Right ventricle myocardium inferior (tissue), 1 donor: ENCODE measurements at regions not wholly inside any gene's neighbourhood (a gene's known extent, or its start where the extent isn't known, plus 50 kb on each side); places are given as distances from the start of the nearest gene placed in this dataset.
A peak's percentile ranks its signal among the peaks of the same experiment; 100 is the strongest.

Experiments
- ATAC-seq: fragments of 200-7000 bp; cut with Tn5 transposase; one replicate; pipeline ENCODE4 v1.9.1; 2020; ENCODE audit warnings: mild to moderate bottlenecking, moderate library complexity
- DNase-seq: peaks from one replicate; pipeline ENCODE4 v3.0.0; 2021; ENCODE audit errors: missing footprints
- intact Hi-C: fragments of 100-400 bp; cut with DNase I; formaldehyde crosslinking; loops from one replicate; pipeline ENCODE4 v1.11.0; 2022
- donor health status: DM: no; HTN: yes; CAD: no; lungs with severe emphysema.

DNA sequence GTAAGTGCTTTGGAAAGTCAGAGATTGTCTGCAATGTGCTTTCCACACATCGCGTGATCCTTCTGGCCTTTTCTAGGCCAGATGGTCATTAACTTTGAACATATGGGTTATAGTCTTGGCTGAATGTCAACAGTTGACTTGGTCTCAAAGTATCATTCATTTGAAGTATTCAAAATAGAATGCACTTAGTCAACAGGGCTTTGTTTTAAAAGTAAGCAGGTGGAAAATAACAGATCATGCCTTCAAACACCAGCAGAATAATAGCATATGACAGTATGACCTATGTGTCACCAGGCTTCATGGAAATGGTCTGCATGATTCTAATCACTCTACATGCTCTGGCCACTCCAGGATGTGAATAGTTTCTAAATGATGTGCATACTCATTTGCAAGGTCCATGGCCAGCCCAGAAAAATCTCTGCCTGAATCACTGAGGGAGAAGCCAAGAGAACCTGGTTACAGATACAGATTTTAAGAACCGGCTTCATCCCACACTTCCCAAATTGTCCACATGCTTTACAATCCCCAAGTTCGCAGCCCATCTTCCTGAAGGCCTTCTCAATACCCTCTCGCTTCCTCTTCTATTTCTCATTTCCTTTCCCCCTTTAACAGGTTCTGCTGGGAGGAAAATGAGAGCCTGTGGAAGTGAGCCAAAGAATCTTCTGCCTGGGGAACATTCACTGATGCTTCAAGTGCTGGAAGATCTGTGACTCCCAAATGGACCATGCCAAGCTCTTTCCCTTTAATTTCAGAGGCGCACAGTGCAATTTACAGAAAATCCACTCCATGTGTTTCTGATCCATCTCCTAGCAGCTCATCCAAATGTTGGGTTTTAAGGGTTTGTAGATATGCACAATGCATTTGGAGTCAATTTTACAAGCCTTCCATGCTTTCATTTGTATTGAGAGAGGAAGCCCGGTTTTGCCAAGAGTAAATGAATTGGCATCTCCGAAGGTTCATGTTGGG, 122.8 kb upstream of the GDF10 start:
- DNase-seq (no peak), ATAC-seq (no peak)
- intact Hi-C loops: no loop called here

DNA sequence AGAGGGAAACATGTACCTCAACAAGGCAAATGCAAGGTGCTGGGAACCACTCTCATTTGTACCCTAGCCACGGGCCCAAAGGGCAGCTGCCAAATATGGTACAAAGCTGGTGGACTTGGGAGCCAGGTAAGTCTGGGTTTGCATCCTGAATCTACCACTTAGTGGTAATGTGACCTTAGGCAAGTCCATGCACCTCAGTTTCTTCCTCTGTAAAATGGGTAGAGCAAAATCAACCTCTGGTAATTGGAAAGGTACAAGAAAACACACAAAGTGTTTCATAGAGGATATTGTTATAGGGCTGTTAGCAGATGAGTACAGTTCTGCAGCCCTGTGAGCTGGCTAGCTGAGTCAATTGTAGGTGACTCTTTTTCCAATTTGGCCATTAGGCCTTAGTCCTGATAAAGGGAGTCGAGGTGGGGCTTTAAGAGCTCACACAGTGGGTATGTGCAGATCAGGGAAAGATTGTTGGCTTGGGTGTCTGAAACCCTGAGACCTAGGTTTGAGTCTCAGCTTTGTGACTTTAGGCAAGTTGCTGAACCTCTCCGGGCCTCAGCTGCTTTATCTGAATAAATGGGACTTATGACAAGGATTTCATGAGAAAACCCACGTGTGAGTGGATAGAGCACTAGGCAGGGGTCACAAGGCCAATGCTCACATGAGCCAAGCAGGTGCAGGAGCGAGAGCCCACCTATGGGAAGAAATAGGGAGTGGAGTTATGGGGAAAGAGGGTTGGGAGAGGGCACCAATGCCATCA, 121.3 kb upstream of the GDF10 start:
- no peak for ATAC-seq
- no peak for DNase-seq
- intact Hi-C loops: no loop called here

DNA sequence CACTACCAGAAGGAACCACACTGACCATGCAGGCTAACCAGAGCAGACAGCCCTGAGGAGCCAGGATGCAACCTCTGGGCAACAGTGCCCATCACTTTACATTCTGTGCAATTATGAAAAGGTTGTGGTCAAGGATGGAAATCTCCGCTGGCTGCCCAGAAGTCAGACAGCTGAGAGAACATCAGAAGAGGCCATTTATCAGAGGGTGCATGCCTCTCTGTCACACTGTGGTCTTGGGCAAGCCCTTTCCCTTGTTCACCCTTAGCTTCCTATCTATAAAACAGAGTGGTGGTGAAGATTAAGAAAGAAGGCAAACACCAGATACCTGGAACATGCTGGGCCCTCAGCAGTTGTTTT, 120.7 kb upstream of the GDF10 start:
- ATAC-seq (no peak), DNase-seq (no peak)
- intact Hi-C loops: no loop called here

DNA sequence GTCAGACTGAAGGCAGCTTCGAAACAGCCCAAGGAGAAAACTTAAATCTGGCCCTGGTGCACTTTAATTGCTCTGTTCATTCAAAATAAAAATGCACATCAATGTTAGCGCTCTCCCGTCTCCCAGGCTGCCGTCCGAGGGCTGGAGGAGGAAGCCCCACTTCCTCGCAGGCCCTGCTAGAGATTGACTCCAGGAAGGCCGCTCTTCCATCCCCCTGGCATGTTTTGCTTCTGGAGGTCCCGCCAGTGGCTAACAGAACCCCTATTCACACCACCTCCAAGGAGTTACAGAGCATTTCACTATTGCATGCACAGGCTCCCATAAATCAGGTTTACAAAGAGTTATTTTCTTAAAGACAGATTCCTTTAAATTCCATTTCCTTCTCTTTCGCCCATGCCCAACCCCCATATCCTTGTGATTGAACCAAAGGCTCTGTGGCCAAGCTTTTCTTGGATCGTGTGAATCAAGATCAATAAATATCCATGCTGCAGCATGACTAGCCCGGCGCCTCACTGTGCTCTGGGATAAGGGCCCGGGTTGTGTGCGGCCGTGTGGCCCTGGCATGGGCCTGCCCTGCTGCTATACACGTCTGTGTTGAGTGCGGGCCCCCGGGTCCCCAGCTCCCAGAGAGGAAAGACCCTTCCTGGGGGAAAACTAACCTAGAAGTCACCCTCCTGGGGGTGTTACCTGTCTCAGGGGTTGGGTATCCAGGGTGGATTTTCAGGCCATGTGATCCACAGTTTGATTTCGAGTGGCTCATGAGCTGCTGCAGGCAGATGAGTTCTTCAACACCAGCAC, 118.7 kb upstream of the GDF10 start:
- intact Hi-C loops: no loop called here
- no peak for DNase-seq
- no peak for ATAC-seq

DNA sequence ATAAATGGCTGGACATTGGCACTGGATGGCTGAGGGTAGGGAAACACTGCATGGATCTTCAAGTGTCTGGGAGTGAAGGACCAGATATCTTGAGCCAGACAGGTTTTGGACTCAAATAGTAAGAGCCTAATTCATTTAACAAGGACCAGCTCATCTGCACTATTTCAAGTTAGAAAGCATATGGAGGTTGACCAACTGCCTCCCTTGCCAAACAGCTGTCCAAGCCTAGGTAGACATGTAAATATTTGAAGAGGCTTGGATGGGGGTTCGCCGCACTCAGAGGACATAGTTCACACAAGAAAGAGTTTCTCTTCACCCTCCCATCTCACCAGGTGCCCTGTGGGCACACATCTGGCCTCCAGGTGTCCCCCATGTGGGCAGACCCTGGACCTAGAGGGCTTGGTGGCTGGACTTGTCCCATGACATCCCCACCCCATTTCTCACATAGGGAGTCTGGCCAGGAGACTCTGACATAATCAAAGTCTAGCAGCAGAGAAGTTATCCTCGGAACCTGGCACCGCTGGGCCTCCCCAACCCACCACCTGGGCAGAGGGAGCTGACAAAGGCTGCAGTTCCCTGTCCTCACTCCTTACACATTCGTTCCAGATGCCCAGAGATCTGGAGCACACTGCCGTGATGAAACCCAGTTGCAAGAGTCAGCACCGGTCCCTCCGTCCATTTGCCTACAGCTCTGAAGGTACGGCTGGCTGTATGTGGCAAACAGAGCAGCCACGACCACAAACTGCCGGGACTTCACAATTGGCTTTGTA, 116.9 kb upstream of the GDF10 start:
- no peak for DNase-seq
- intact Hi-C loops: no loop called here
- ATAC-seq: peak; percentile 11

DNA sequence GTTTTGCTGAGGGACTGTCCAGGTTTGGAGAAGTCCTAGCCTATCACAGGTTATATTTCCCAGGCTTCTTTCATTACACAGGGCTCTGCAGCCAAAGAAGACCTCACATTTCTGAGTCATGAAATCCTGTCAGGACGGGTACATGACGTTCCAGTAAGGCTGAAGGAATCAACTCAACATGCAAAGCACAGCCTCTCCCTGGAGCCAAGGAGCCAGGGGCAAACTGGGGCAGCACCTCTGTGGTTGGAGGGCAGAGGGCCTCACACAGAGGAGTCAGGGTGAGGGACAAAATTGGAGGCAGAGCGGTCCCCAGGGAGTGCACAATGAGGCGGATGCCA, 116.3 kb upstream of the GDF10 start:
- intact Hi-C loops: no loop called here
- DNase-seq (no peak), ATAC-seq (no peak)

DNA sequence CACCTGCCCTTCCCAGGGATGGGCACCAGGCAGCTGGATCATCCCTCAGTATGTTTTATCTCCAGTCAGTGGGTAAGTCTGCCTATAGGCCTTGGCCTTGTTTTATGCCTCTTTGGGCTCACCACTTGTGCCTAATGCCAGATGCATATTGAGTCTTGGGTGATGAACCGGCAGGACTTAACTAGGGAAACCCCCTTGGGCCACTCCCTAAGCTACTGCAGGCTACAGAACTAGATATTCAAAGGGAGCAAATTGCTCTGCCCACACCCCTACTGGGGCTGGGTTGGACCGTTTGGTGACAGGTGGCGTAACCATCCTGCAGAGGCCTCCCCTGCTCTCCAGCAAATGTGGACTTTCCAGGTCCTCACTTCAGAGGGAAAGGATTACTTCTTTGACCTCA, 115.7 kb upstream of the GDF10 start:
- no peak for DNase-seq
- intact Hi-C loops: no loop called here
- ATAC-seq: no peak

DNA sequence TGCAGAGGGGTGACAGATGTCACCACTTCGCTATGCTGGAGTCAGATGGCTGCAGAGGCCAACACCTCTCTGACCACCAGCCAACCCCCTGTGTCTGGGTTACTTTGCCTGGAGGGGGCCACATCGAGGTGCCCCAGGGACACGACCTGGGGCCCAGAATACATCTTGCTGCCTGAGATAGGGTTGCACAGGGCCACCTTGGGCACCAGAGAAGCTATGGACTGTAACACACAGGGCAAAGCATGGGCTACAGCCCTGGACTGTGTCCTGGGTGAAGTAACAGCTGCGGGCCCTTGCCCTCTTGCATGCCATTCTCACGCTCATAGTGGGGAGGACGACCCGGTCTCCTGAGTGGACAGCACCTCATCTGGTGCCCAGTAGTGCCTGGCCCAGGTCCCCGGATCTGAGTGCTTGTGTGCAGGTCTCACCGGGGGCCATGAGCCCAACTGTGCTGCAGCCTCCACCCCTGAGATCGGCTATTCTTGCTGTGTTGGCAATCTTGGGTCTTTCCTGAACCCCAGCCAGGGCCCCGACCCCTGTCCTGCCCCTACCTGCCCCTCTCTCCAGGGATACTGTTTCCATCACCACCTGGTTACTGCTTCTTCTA, 115.2 kb upstream of the GDF10 start:
- intact Hi-C loops: no loop called here
- ATAC-seq (no peak), DNase-seq (no peak)

DNA sequence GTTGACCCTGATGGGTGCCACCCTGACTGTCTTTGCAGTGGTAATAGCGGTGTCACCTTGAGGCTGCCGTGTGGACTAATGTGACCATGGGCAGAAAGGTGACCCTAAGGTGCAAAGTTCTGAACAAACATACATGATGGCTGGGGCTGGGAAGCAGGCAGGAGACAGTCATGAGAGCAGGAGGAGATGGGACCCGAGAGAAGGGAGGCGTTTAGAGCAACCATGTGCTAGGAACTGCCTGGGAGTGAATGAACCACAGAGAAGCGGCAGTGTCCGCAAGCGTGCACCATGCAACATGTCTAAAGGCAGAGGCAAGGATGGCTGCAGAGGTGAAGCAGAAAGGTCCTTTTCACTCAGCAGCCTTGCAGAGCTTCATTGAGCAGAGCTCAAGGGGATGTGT, 113.1 kb upstream of the GDF10 start:
- intact Hi-C loops: no loop called here
- DNase-seq: no peak

DNA sequence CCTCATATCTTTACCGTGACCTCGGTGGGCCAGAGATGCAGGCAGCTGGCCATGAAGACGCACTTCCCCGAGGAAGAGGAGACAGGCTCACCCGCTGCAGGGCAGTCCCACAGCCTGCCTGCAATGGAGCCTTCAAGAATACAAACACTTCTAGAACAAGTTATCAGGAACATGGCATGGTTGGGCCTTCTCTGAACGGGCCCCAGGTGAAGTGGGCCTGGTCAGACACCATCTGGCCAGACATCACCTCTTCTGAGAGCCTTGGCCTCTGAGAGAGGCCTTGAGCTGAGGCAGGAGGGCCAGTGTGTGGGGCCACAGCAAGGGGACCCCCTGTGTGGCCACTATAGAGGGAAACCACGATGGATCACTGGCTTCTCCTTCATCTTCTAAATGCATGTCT, 112.4 kb upstream of the GDF10 start:
- no peak for DNase-seq
- ATAC-seq: no peak

More for the DNA sequence above, 113.1 kb upstream of the GDF10 start:
- ATAC-seq: no peak

DNA sequence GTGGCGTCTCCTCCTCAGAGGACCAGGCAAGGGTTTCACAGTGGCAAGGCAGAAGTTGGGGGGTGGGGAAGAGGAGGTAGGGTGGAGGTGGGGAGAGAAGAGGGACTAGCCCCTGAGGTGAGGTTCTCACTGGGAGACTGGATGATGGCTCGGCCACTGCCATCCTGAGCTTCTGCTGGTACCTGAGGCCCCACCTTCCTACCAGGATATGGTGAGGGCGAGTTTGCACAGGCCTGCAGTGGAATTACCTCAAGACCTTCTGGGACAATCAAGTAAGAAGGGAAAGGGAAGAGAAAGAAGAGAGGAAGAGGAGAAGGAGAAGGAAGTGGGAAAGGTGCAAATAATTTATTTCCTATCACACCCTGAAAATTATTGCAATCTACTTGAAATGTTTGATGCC, 111.8 kb upstream of the GDF10 start:
- no peak for DNase-seq
- intact Hi-C loops: no loop called here

More for the DNA sequence above, 112.4 kb upstream of the GDF10 start:
- intact Hi-C loops: no loop called here

DNA sequence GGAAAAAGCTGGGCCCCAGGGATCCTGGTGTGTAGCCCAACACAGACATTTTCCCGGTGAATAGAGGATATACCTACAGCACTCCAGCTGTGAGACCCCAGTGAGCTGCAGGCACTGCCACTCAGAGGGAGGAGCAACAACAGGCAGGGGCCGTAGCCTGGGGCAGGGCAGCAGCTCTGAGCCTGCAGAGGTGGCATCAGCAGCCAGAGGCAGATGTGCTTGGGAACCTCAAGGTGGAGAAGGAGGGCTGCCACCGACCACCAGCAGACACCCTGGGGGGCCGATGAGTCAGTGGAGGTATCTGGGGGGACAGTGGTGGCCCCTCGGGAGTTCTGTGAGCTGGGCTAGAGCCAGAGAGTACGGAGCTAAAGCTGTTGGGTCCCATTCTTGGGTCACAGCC, 110.2 kb upstream of the GDF10 start:
- DNase-seq (no peak), ATAC-seq (no peak)
- intact Hi-C loops: no loop called here

More for the DNA sequence above, 111.8 kb upstream of the GDF10 start:
- no peak for ATAC-seq

DNA sequence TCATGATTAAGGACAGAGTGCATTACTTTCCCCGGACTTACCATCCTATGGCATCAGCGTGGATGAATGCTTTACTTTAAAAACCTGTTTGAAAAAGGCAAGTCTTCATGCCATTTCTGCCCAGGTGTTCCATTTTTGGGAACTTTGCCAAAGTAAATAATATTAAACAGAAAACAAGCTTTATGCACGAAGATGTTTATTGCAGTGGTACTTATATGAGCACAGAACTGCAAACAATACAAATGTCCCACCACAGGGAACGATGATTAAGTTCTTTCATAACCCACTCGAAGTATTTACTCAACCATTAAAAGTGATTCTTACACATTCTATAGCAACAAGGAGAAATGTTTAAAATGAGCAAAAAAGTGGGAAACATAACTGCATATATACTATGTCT, 109.7 kb upstream of the GDF10 start:
- ATAC-seq: no peak
- intact Hi-C loops: no loop called here

DNA sequence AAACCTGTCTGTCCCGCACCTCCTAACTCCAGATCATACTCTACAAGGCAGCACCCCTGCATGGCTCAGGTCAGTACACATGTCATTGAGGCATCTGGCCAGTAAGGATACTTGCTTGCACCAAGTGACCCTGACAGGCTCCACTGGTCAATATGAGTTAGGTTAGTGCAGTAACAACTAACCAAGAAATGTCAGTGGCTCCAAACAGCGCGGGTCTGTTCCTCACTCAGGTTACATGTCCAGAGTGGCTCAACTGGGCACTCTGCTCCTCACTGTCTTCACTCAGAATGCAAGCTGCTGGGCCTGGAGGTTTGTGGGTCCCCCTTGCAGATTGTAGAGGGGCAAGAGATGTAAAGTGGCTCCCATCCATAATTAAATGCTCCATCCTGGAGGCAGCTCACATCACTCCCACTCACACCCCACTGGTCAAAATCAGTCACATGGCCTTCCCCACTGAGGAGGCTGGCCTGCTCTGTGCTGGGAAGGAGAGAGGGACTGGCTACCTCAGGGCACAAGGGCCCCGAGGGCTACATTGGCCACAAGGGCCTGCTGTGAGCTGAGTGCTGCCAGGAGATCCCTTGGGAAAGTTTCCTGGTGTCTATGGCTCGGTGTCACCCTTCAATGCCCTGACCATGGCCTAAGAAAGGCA, 109.1 kb upstream of the GDF10 start:
- ATAC-seq: no peak
- DNase-seq: no peak
- intact Hi-C loops: no loop called here

More for the DNA sequence above, 109.7 kb upstream of the GDF10 start:
- DNase-seq: no peak

DNA sequence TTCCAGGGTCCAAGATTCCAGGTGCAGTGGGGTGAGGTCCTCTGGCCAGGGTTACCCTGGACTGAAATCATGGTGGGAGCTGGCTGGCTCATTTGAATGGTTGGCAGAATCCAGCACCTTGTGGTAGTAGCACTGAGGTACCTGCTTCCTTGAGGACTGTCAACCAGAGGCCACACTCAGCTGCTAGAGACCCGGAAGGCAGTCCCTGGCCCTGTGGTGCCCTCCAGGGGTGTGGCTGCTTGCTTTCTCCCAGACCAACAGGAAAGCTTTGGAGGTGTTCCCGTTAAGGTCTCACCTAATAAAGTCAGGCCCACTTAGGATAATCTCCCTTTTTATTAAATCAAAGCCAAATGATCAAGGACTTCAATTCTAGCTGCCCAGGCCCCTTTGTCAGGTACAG, 107.7 kb upstream of the GDF10 start:
- intact Hi-C loops: no loop called here
- DNase-seq (no peak), ATAC-seq (no peak)

DNA sequence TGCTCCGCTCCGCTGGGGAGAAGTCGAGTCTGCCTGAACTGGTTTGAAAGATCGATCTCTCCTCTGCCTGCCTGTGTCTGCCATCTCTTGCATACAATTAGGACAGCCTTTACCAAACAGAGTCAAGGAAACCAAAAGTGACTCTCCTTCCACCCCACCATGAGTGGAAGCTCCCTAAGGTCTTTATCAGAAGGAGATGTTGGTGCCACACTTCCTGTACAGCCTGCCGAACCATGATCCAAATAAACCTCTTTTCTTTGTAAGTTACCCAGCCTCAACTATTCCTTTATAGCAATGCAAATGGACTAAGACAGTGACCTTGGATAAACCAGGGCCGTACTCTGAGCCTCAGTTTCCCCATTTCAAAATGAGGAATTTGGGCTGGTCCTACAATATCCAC, 106.3 kb upstream of the GDF10 start:
- intact Hi-C loops: no loop called here
- DNase-seq: no peak
- no peak for ATAC-seq

DNA sequence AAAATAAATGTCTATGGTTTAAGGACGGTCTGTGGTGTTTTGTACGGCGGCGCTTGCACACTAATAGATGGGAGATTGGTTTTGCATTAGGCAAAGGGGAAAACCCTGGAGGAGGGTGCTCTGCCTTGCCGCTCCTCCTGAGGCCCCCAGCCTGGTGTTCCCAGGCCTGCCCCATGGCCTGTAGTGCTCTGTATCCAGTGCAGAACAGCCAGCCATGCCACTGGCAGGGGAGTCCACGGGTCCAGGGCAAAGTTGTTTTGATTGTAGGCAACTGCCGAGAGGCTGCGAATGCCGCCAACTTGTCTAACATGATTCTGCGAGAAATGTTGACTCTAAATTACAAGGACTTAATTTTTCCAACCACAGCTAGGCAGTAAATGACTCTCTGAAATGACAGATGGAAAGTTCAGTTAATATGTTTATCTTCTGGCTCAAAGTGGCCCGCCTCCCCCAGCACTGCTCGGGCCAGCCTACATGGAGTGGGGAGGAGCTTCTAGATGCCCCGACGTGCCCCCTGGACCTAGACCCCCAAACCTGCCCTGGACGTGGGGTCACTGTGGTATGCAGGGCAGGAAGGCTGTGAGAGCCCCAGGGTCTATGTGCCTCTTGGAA, 104.6 kb upstream of the GDF10 start:
- ATAC-seq (no peak), DNase-seq (no peak)
- intact Hi-C loops: no loop called here

DNA sequence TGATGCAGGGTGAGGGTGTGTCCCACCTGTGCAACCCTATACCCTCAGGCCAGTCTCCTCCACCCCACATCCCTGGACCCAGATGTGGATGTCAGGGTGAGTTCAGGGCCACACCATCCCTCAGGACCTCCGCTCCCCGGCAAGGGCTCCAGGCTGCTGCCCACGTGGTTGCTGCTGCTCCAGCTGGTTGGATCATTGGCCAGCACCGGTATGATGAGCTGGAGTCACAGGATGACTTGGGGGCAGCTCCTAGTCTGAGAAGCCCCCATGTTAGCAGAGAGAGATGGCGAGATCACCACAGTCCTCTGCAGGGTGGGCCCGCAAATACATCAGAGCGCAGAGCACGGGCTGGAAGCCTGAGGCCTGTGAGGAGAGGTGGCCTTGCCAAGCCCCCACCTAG, 103.3 kb upstream of the GDF10 start:
- no peak for ATAC-seq
- intact Hi-C loops: no loop called here

More for the DNA sequence above, 103.3 kb upstream of the GDF10 start:
- DNase-seq: no peak
